ENCODE measurements at regions not wholly inside any gene's neighbourhood (a gene's known extent, or its start where the extent isn't known, plus 50 kb on each side); places are given as distances from the start of the nearest gene placed in this dataset.

DNA sequence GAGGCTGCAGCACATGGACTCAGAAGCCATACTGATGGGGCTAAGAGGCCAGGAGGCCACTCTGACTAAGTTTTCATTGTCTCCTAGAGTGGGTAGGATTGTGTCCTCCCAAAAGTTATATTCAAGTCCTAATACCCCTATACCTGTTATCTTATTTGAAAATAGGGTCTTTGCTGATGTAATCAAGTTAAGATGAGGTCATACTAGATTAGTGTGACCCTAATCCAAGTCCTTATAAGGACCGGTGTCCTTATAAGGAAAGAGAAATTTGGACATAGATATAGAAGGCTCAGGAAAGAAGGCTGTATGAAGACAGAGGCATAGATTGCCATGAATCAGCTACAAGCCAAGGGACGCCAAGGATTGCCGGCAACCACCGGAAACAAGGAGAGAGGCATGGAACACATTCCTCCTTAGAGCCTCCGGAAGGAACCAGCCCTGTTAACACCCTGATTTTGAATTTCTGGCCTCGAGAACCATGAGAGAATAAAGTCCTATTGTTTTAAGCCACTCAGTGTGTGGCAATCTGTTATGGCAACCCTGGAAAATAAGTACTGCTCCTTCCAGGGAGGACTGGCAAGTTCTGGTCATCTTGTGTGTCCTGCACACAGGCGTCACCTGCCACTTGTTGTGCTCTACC is 157.0 kb downstream of the EMX2 start:
- TF ChIP-seq, protein P1, sequence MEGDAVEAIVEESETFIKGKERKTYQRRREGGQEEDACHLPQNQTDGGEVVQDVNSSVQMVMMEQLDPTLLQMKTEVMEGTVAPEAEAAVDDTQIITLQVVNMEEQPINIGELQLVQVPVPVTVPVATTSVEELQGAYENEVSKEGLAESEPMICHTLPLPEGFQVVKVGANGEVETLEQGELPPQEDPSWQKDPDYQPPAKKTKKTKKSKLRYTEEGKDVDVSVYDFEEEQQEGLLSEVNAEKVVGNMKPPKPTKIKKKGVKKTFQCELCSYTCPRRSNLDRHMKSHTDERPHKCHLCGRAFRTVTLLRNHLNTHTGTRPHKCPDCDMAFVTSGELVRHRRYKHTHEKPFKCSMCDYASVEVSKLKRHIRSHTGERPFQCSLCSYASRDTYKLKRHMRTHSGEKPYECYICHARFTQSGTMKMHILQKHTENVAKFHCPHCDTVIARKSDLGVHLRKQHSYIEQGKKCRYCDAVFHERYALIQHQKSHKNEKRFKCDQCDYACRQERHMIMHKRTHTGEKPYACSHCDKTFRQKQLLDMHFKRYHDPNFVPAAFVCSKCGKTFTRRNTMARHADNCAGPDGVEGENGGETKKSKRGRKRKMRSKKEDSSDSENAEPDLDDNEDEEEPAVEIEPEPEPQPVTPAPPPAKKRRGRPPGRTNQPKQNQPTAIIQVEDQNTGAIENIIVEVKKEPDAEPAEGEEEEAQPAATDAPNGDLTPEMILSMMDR (IDR thresholded peaks at IDR 0.05 in 4 of 5, conservative IDR thresholded peaks at IDR 0.05 in 1 of 5) = no peak
- no peak for TF ChIP-seq POLR2A (IDR thresholded peaks at IDR 0.05)

All from gastrocnemius medialis (tissue), 4 donors.